ENCODE measurements at regions not wholly inside any gene's neighbourhood (a gene's known extent, or its start where the extent isn't known, plus 50 kb on each side); places are given as distances from the start of the nearest gene placed in this dataset.
"Not testable (repeated sequence)": the region's sequence is repeated elsewhere in the genome, so short reads cannot be mapped to it uniquely, and the experiment has no call there.

GRCh38 chr6:103722683-103723082, 1137.0 kb downstream of the HACE1 start:
- Mint-ChIP-seq H3K36me3 (ENCODE audit: low read depth) (no peaks in the 10 kb centered on the region), H3K27ac (ENCODE audit: unreplicated experiment) (no peak overlapping the region), H3K4me1 (ENCODE audit: low read depth) (no peaks in the 10 kb centered on the region), H3K27me3 (ENCODE audit: low read depth) (peaks cover 2% of the 10 kb centered on the region), H3K4me3 (ENCODE audit: unreplicated experiment) (no peak overlapping the region), H3K9me3 (ENCODE audit: low read depth) (no peaks in the 10 kb centered on the region)
- no peak for DNase-seq (ENCODE audit: low spot score)
- TF ChIP-seq, protein P1, sequence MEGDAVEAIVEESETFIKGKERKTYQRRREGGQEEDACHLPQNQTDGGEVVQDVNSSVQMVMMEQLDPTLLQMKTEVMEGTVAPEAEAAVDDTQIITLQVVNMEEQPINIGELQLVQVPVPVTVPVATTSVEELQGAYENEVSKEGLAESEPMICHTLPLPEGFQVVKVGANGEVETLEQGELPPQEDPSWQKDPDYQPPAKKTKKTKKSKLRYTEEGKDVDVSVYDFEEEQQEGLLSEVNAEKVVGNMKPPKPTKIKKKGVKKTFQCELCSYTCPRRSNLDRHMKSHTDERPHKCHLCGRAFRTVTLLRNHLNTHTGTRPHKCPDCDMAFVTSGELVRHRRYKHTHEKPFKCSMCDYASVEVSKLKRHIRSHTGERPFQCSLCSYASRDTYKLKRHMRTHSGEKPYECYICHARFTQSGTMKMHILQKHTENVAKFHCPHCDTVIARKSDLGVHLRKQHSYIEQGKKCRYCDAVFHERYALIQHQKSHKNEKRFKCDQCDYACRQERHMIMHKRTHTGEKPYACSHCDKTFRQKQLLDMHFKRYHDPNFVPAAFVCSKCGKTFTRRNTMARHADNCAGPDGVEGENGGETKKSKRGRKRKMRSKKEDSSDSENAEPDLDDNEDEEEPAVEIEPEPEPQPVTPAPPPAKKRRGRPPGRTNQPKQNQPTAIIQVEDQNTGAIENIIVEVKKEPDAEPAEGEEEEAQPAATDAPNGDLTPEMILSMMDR (IDR thresholded peaks at IDR 0.05) = no peak

GRCh38 chr6:103721923-103722322, 1137.8 kb downstream of the HACE1 start:
- TF ChIP-seq, protein P1 (IDR thresholded peaks at IDR 0.05) = no peak
- no peak overlapping the region for H3K4me3 Mint-ChIP-seq (ENCODE audit: unreplicated experiment)
- no peaks in the 10 kb centered on the region for H3K4me1 Mint-ChIP-seq (ENCODE audit: low read depth)
- peaks cover 2% of the 10 kb centered on the region for H3K27me3 Mint-ChIP-seq (ENCODE audit: low read depth)
- no peak overlapping the region for H3K27ac Mint-ChIP-seq (ENCODE audit: unreplicated experiment)
- H3K9me3 Mint-ChIP-seq (ENCODE audit: low read depth) = no peaks in the 10 kb centered on the region
- H3K36me3 Mint-ChIP-seq (ENCODE audit: low read depth) = no peaks in the 10 kb centered on the region
- no peak for DNase-seq (ENCODE audit: low spot score)

DNA sequence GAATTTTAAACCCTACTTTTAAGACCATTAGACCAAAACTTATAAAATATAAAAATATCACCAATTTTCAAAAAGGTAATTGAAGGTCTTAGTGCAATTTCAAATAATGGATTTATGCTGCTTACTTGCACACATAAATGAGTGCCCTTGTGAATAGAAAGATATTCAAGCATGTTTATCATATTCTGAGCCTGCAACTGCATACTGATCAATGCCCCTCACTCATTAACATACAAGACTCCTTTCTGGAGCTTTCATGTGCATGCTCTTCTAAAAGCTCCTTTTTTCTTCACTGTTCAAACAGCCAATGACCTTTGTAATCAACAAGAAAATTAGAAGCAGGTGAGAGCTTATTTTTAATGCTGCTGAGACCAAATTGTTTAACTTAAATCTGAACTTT, 1139.3 kb downstream of the HACE1 start:
- Mint-ChIP-seq H3K36me3 (ENCODE audit: low read depth) (no peaks in the 10 kb centered on the region), H3K4me3 (ENCODE audit: unreplicated experiment) (no peak overlapping the region), H3K27ac (ENCODE audit: unreplicated experiment) (no peak overlapping the region), H3K27me3 (ENCODE audit: low read depth) (peaks cover 2% of the 10 kb centered on the region), H3K4me1 (ENCODE audit: low read depth) (no peaks in the 10 kb centered on the region), H3K9me3 (ENCODE audit: low read depth) (no peaks in the 10 kb centered on the region)
- no peak for DNase-seq (ENCODE audit: low spot score)
- TF ChIP-seq, protein P1 (IDR thresholded peaks at IDR 0.05) = no peak

DNA sequence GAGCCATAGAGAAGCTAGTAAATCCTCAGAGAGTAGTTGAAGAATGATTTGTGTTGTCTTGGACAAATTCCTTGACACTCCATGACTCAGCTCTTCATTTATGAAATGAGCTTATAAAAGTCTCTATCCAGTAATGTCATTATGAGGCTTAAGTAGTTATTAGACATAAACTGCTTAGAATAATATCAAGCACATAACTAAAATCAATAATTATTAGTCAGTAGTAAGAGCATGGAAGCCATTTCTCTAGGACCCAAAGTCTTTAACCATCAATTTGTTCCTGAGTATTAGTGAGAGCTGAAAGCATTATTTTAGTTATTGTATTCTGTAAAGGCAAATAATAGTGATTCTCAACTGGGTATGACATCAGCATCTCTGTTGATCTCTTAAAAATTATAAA, 1140.2 kb downstream of the HACE1 start:
- DNase-seq (ENCODE audit: low spot score) = no peak
- Mint-ChIP-seq H3K36me3 (ENCODE audit: low read depth) (no peaks in the 10 kb centered on the region), H3K4me3 (ENCODE audit: unreplicated experiment) (no peak overlapping the region), H3K27me3 (ENCODE audit: low read depth) (peaks cover 2% of the 10 kb centered on the region), H3K9me3 (ENCODE audit: low read depth) (no peaks in the 10 kb centered on the region), H3K27ac (ENCODE audit: unreplicated experiment) (no peak overlapping the region), H3K4me1 (ENCODE audit: low read depth) (no peaks in the 10 kb centered on the region)
- TF ChIP-seq, protein P1 (IDR thresholded peaks at IDR 0.05) = no peak

GRCh38 chr6:103715269-103715668, 1144.5 kb downstream of the HACE1 start:
- Mint-ChIP-seq H3K27ac (ENCODE audit: unreplicated experiment) (no peak overlapping the region), H3K27me3 (ENCODE audit: low read depth) (no peaks in the 10 kb centered on the region), H3K9me3 (ENCODE audit: low read depth) (no peaks in the 10 kb centered on the region), H3K4me3 (ENCODE audit: unreplicated experiment) (no peak overlapping the region), H3K36me3 (ENCODE audit: low read depth) (no peaks in the 10 kb centered on the region), H3K4me1 (ENCODE audit: low read depth) (no peaks in the 10 kb centered on the region)
- TF ChIP-seq, protein P1 (IDR thresholded peaks at IDR 0.05) = no peak
- no peak for DNase-seq (ENCODE audit: low spot score)

GRCh38 chr6:103709236-103709635, 1150.5 kb downstream of the HACE1 start:
- not testable (repeated sequence) for DNase-seq (ENCODE audit: low spot score); H3K36me3 Mint-ChIP-seq (ENCODE audit: low read depth); H3K27me3 Mint-ChIP-seq (ENCODE audit: low read depth); H3K9me3 Mint-ChIP-seq (ENCODE audit: low read depth); H3K4me3 Mint-ChIP-seq (ENCODE audit: unreplicated experiment); H3K4me1 Mint-ChIP-seq (ENCODE audit: low read depth); H3K27ac Mint-ChIP-seq (ENCODE audit: unreplicated experiment)
